22Rv1 (cell line): ENCODE measurements at regions not wholly inside any gene's neighbourhood (a gene's known extent, or its start where the extent isn't known, plus 50 kb on each side); places are given as distances from the start of the nearest gene placed in this dataset.
"Not testable (repeated sequence)": the region's sequence is repeated elsewhere in the genome, so short reads cannot be mapped to it uniquely, and the experiment has no call there.

Source experiments
- H3K27ac ChIP-seq: fragments of 450-650 bp; 2 replicates; pipeline ENCODE4 v1.5.1; 2017
- ZFX ChIP-seq: fragments of 450-650 bp; IDR thresholded peaks from 2 replicates; pipeline ENCODE4 v1.6.1; 2017; ENCODE audit warnings: antibody characterized with exemption, borderline replicate concordance
- TF ChIP-seq, protein P1 (sequence below): fragments of 450-650 bp; IDR thresholded peaks from 2 replicates; pipeline ENCODE4 v1.5.1; 2017; ENCODE audit warnings: mild to moderate bottlenecking

DNA sequence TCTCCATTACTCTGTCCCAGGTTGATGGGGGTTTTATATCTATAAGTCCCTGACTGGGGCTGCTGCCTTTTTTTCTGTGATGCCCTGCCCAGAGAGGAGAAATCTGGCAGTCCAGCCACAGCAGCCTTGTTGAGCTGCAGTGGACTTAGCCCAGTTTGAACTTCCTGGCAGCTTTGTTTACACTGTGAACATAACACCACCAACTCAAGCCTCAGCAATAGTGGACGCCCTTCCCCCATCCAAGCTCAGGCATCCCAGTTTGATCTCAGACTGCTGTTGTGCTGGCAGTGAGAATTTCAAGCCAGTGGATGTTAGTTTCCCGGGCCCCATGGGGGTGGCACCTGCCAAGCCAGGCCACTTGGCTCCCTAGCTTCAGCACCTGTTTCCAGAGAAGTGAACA lies 298.5 kb upstream of the KDM5D start:
- no peak overlapping the region for H3K27ac ChIP-seq
- TF ChIP-seq, protein P1, sequence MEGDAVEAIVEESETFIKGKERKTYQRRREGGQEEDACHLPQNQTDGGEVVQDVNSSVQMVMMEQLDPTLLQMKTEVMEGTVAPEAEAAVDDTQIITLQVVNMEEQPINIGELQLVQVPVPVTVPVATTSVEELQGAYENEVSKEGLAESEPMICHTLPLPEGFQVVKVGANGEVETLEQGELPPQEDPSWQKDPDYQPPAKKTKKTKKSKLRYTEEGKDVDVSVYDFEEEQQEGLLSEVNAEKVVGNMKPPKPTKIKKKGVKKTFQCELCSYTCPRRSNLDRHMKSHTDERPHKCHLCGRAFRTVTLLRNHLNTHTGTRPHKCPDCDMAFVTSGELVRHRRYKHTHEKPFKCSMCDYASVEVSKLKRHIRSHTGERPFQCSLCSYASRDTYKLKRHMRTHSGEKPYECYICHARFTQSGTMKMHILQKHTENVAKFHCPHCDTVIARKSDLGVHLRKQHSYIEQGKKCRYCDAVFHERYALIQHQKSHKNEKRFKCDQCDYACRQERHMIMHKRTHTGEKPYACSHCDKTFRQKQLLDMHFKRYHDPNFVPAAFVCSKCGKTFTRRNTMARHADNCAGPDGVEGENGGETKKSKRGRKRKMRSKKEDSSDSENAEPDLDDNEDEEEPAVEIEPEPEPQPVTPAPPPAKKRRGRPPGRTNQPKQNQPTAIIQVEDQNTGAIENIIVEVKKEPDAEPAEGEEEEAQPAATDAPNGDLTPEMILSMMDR = no peak
- TF ChIP-seq ZFX = no peak

DNA sequence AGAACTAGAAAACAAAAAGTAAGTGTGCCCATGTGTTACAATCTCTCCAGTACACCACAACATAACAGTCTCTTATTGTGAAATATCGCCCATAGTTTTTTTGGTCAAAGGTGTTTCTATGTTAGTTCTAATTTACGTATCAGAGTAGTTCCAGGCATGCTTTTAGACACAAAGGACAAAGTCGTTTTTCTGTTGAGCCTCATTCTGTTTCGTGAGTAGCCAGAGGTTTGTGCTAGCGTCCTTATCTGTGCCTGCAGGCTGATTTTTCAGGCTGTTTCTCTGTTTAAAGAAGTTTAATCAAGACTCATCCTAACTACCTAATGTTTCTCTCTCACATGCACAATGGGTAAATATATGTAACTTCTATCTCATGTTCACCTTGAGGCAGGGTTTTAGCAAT lies 281.1 kb upstream of the KDM5D start:
- TF ChIP-seq, protein P1 = no peak
- no peak overlapping the region for H3K27ac ChIP-seq

DNA sequence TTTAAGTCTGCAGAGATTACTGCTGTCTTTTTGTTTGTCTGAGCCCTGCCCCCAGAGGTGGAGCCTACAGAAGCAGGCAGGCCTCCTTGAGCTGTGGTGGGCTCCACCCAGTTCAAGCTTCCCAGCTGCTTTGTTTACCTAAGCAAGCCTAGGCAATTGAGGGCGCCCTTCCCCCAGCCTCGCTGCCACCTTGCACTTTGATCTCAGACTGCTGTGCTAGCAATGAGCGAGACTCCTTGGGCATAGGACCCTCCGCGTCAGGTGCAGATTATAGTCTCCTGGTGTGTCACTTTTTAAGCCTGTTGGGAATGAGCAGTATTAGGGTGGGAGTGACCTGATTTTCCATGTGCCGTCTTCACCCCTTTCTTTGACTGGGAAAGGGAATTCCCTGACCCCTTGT lies 248.9 kb upstream of the KDM5D start:
- H3K27ac ChIP-seq = not testable (repeated sequence)

DNA sequence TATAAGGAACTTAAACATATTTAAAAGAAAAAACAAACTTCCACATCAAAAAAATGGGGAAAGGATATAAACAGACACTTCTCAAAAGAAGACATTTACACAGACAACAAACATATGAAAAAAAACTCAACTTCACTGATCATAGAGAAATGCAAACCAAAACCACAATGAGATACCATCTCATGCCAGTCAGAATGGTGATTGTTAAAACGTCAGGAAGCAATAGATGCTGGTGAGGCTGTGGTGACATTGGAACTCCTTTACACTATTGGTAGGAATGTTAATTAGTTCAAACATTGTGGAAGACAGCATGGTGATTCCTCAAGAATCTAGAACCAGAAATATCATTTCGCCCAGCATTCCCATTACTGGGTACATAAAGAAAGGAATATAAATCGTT lies 228.5 kb upstream of the KDM5D start:
- no peak overlapping the region for H3K27ac ChIP-seq
- TF ChIP-seq ZFX = no peak
- TF ChIP-seq, protein P1 = no peak

DNA sequence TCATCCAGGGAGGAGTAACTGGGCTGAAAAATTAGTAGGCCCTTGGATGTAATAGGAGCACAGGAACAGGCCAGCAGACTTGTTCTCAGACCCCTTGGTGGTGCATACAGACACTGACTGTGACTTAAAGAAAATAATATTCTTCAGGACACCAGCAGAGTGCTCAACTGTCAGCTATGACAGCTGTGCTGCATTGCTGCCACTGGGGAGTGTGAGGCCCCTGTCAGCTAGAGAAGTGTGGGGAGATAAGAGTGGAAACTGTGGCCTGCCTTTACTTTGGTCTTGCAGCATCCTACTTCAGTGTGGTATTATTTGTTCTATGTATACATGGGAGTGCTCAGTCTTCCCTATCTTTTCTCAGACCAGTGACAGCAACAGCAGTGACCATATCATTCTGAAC lies 203.2 kb upstream of the KDM5D start:
- no peak overlapping the region for H3K27ac ChIP-seq
- TF ChIP-seq ZFX = no peak
- TF ChIP-seq, protein P1 = no peak

DNA sequence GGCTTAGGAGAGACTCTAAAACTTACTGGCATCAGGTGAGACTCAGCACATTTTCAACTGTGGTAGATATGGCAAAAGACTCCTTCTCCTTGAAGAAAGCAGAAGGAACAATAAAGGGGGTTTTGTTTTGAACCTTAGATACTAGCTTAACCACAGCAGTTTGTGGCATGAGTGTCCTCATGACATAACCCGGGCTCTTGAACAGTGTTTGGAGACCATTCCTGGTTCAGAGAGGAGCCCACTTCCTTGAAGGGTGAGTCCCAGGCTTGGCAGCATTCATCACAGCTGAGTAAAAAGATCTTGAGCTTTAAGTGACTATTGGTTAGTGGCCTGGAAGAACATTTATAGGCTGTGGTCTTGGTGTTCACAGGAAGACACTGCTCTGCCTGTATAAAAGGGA lies 154.5 kb upstream of the KDM5D start:
- H3K27ac ChIP-seq = no peak overlapping the region
- TF ChIP-seq, protein P1 = no peak
- TF ChIP-seq ZFX = no peak

DNA sequence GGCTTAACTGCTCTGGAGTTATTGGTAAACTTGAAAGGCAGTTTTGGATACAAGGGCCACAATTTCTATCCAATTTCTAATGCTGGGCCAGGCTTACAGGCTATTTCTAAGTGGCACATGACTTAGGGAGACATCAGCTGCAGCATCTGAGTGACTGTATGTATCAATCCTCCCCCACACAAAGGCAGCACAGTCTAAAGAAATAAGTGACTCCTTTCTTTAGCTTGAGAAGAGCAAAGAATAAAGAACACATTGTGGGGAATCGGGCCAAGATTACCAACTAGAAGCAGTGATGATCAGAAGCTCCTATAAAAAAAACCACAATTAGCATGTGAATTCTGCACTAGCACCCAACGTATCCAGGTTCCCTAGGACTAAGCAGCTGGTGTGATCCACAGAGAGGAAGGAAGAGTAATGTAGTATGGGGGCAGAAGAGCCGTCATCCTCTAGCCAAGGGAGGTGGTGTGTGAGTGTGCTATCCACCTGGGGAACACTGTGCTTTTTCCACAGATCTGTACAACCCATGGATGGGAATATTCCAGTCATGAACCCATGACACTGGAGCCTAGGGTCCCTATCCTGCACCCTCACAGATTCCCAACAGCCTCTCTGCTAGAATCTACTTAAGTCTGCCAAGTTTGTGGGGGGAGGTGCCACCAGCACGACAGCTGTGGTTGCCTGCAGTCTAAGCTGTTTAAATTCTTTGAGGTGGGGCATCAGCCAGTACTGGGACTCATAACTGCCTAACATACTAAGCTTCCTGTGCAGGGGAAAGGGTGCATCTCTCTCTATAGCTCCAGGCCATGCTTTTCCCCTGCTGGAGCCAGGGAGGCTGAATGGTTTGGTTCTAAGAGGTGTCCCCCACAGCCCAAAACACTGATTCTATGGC lies 147.8 kb upstream of the KDM5D start:
- no peak overlapping the region for H3K27ac ChIP-seq
- TF ChIP-seq, protein P1 = no peak
- no peak for TF ChIP-seq ZFX

DNA sequence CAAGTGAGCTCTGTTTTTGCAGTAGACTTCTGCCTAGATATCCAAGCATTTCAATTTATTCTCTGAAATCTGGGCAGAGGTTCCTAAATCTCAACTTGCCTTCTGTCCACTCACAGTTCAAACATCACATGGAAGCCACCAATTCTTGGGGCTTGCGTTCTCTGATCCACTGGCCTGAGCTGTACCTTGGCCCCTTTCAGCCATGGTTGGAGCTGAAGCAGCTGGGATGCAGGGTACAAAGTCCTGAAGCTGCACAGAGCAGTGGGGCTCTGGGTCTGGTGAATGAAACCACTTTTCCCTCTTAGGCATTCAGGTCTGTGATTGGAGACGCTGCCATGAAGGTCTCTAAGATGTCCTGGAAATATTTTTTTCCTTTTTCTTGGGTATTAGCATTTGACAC lies 137.6 kb upstream of the KDM5D start:
- no peak for TF ChIP-seq ZFX
- TF ChIP-seq, protein P1 = no peak
- H3K27ac ChIP-seq = no peak overlapping the region
